ENCODE measurements at regions not wholly inside any gene's neighbourhood (a gene's known extent, or its start where the extent isn't known, plus 50 kb on each side); places are given as distances from the start of the nearest gene placed in this dataset.

GRCh38 chr12:19916974-19917373, 451.4 kb upstream of the PDE3A start:
- Histone ChIP-seq H3K9me1 (ENCODE audit: control insufficient read depth, insufficient read depth, low read length) (no peaks in the 10 kb centered on the region), H3K4me2 (ENCODE audit: insufficient read depth, low read length) (no peak overlapping the region), H3K27ac (ENCODE audit: extremely low read depth, low read depth, low read length) (no peak overlapping the region), H3K79me2 (ENCODE audit: control insufficient read depth, insufficient read depth, low read length) (no peaks in the 10 kb centered on the region), H3K4me1 (replicated peaks in 1 of 2; ENCODE audit: control insufficient read depth in 2 of 2, insufficient read depth in 2 of 2, low read length in 2 of 2) (no peaks in the 10 kb centered on the region), H2AFZ (ENCODE audit: low read depth, low read length) (no peak overlapping the region), H3K4me3 (no peak overlapping the region), H3K36me3 (ENCODE audit: control insufficient read depth, insufficient read depth, low read length) (no peaks in the 10 kb centered on the region), H3K9me3 (replicated peaks; ENCODE audit: control insufficient read depth, insufficient read depth, low read depth, low read length) (no peaks in the 10 kb centered on the region), H3K9ac (ENCODE audit: insufficient read depth in 1 of 2, low read depth in 2 of 2, low read length in 2 of 2) (no peak overlapping the region), H4K20me1 (replicated peaks; ENCODE audit: control insufficient read depth, insufficient read depth, low read length) (no peaks in the 10 kb centered on the region), H3K27me3 (ENCODE audit: control insufficient read depth in 2 of 2, insufficient read depth in 2 of 2, low read length in 2 of 2) (no peaks in the 10 kb centered on the region)
- FAIRE-seq (no peak), ATAC-seq (no peak), DNase-seq (ENCODE audit: extremely low read depth in 1 of 4, low spot score in 3 of 4) (no peak)
- in situ Hi-C loops (cut with MboI) (no loop called here), intact Hi-C loops (cut with micrococcal nuclease) (no loop called here)
- POLR2A ChIA-PET, result no interaction called here
- CTCF ChIA-PET (ENCODE audit: low intra/inter-chr PET ratio), result no interaction called here
- 0% methylated on average over 3 of the region's 3 CpGs for WGBS (ENCODE audit: insufficient coverage, low coverage, missing lambda C conversion rate)
- BruUV-seq (replicated peaks), result no TSS peak
- TF ChIP-seq CAMTA2 (CRISPR knock-in tag; conservative IDR thresholded peaks at IDR 0.05) (no peak), PML (IDR thresholded peaks at IDR 0.05; ENCODE audit: low read length) (no peak), RHOXF2B (CRISPR knock-in tag; conservative IDR thresholded peaks at IDR 0.05) (no peak), MLX (CRISPR knock-in tag; conservative IDR thresholded peaks at IDR 0.05) (no peak), ZNF57 (CRISPR knock-in tag; IDR thresholded peaks at IDR 0.05) (no peak), TEAD4 (IDR thresholded peaks at IDR 0.05; ENCODE audit: low read length) (no peak), TEAD4 (CRISPR knock-in tag; IDR thresholded peaks at IDR 0.05; ENCODE audit: borderline replicate concordance) (no peak), NR2C1 (IDR thresholded peaks at IDR 0.05) (no peak), NR2C1 (tag; IDR thresholded peaks at IDR 0.05) (no peak), TSHZ1 (CRISPR knock-in tag; IDR thresholded peaks at IDR 0.05) (no peak), POLR2AphosphoS2 (IDR thresholded peaks at IDR 0.05; ENCODE audit: low read length) (no peak), HDAC6 (IDR thresholded peaks at IDR 0.05; ENCODE audit: low read depth, low read length) (no peak), SNAPC5 (CRISPR knock-in tag; IDR thresholded peaks at IDR 0.05) (no peak), TAL1 (IDR thresholded peaks at IDR 0.05) (no peak), POLR3A (IDR thresholded peaks at IDR 0.05; ENCODE audit: borderline replicate concordance, extremely low read depth, insufficient read depth, insufficient read length) (no peak), FOSL1 (tag; conservative IDR thresholded peaks at IDR 0.05) (no peak), NCOA6 (IDR thresholded peaks at IDR 0.05) (no peak), GATAD2B (IDR thresholded peaks at IDR 0.05; ENCODE audit: borderline replicate concordance) (no peak)

All from K562 (cell line).